Suprapubic skin (tissue), 4 donors: ENCODE measurements at regions not wholly inside any gene's neighbourhood (a gene's known extent, or its start where the extent isn't known, plus 50 kb on each side); places are given as distances from the start of the nearest gene placed in this dataset.

Experiments
- EP300 ChIP-seq: sonication (generic); formaldehyde crosslinking; IDR thresholded peaks from one replicate; pipeline ENCODE4 v1.6.1; 2017; ENCODE audit warnings: antibody characterized with exemption
- POLR2A ChIP-seq, 2 donors: fragments of 450-650 bp; IDR thresholded peaks; one replicate each; pipeline ENCODE4 v1.6.1; 2017; ENCODE audit warnings: antibody characterized with exemption in 2 of 2, mild to moderate bottlenecking in 2 of 2, moderate library complexity in 2 of 2
- POLR2AphosphoS5 ChIP-seq, 3 donors: sonication (generic); formaldehyde crosslinking; IDR thresholded peaks; one replicate each; pipeline ENCODE4 v1.6.1; 2017; ENCODE audit warnings: antibody characterized with exemption in 3 of 3
- TF ChIP-seq, protein P1 (sequence below), 2 donors: fragments of 200-600 bp in 1 of 2; fragments of 450-650 bp in 1 of 2; sonication (generic) in 1 of 2; IDR thresholded peaks; one replicate each; pipeline ENCODE4 v1.5.1; 2016 to 2019; ENCODE audit warnings: antibody characterized with exemption in 2 of 2, mild to moderate bottlenecking in 1 of 2, moderate library complexity in 1 of 2

- TF ChIP-seq POLR2A (IDR thresholded peaks at IDR 0.05) (no peak), EP300 (no peak), POLR2AphosphoS5 (IDR thresholded peaks at IDR 0.05) (no peak)
- TF ChIP-seq, protein P1, sequence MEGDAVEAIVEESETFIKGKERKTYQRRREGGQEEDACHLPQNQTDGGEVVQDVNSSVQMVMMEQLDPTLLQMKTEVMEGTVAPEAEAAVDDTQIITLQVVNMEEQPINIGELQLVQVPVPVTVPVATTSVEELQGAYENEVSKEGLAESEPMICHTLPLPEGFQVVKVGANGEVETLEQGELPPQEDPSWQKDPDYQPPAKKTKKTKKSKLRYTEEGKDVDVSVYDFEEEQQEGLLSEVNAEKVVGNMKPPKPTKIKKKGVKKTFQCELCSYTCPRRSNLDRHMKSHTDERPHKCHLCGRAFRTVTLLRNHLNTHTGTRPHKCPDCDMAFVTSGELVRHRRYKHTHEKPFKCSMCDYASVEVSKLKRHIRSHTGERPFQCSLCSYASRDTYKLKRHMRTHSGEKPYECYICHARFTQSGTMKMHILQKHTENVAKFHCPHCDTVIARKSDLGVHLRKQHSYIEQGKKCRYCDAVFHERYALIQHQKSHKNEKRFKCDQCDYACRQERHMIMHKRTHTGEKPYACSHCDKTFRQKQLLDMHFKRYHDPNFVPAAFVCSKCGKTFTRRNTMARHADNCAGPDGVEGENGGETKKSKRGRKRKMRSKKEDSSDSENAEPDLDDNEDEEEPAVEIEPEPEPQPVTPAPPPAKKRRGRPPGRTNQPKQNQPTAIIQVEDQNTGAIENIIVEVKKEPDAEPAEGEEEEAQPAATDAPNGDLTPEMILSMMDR (IDR thresholded peaks at IDR 0.05): no peak
Measured at GRCh38 chr11:103830205-103830604, 206.2 kb upstream of the DDI1 start.
